T-helper 2 cell treated with Interferon-gamma antibody and Interleukin-4, amounts not matched to agents 100 ng/mL and 5 ng/mL, for 36 hours (primary cell): ENCODE measurements at regions not wholly inside any gene's neighbourhood (a gene's known extent, or its start where the extent isn't known, plus 50 kb on each side); places are given as distances from the start of the nearest gene placed in this dataset.
"Not testable (repeated sequence)": the region's sequence is repeated elsewhere in the genome, so short reads cannot be mapped to it uniquely, and the experiment has no call there.

ENCODE experiments used
- intact Hi-C: fragments of 100-400 bp; cut with micrococcal nuclease; formaldehyde crosslinking; loops from one replicate; pipeline ENCODE4 v1.15.1; 2023

DNA sequence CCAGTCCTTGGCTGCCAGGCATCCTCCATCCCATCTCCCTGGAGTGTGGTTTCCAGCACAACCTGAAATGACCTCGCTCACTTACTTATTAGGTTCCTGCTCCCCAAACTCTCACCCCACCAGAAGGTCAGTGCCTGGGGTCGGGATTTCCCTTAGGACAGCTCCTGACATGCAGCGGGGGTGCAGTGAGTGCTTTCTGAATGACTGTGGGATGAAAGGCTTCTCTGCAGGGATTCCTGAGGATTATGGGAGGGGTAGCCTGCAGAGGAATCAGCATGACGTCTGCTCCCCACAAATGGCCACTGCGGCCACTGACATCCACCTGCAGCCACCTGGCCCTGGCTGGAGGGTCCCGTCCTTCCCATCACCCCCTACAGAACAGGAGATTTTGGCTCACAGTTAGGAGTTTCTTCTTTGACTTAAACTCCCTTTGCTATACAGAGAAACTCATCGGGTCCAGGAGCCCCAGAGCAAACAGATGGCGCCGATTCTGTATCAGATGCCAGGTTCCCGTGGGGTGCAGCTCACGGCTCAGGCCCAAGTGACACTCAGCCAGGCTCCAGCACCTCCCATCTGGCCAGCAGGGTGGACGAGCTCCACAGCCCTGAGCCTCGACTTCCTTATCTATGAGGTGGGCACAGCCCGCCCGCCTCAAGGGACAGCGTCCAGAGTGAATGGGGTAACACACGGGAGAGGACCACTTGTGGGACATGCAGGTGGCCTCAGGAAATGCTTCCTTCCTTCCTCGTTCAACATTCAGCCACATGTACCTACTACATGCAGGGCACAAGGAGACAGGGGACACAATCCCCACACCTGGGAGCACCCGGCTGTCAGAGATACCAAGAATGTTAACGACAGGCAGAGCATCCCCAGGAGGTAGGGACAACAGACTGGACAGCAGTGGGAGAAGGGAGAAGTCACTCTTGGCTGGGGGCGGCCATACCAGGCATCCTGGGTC, 69.8 kb downstream of the RMI2 start:
- intact Hi-C loops: no loop called here

DNA sequence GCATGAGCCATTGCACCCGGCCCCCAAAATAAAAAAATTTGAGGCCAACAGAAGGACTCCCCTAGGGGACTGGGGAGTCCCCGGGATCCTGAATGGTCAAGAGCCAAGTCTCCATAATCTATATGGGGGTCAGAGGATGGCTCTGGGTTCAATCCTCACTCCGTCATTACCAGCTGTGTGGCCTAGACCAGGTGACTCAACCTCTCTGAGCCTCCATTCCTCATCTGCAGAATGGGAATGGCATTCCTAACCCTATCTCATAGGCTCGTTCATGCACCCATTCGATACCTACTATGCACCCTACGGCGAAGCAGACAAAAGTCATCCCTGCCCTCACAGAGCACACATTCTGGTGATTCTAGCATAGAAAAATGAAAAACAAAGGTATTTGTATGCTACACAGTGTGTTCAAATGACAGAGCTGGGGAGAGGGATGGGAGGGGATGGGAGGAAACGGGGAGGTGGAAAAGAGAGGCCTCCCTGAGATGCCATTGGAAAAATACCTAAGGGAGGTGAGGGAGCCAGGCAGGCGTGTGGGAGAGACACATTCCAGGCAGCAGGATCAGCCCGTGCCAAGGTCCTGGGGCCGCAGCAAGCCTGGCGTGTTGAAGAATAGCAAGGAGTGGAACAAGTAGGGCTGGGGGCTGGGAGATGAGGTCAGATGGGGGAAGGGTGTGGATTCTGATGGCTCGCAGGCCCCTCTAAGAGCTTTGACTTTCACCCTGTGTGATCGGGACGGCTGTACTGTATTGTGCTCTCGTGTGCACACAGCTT, 71.2 kb downstream of the RMI2 start:
- intact Hi-C loops: no loop called here

DNA sequence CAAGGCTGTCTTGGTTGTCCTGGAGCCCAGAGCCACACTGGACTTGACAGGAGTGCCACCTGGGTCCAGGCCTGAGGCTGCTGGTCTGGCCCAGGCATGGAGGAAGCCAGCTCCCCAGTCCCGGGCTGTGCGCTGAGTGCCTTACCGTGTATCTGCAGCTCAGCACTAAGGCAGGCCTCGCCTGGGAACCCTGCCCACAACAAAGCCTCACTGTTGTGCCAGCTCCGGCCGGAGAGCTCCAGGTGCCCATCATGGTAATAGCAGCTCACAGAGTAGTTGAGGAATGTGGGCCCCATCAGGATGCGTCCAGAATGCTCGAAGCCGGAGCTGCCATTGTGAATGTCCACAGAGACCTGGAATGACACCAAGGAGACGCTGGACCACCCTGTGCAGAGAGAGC, 72.2 kb downstream of the RMI2 start:
- intact Hi-C loops: no loop called here

DNA sequence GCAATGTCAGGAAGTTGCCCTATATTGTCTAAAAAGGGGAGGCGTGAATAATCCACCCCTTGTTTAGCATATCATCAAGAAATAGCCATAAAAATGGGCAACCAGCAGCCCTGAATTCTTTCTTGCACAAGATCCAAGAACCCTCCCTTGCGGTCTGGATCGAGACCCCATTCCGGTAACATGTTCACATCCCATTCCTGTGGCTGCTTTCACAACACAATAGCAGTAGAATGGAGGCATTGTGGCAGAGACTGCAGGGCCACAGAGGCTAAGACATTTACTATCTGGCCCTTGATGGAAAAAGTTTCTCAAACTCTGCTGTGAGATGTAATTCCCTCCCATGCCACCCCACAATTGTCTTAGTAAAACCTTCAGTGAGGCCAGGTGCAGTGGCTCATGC, 73.2 kb downstream of the RMI2 start:
- intact Hi-C loops: no loop called here

DNA sequence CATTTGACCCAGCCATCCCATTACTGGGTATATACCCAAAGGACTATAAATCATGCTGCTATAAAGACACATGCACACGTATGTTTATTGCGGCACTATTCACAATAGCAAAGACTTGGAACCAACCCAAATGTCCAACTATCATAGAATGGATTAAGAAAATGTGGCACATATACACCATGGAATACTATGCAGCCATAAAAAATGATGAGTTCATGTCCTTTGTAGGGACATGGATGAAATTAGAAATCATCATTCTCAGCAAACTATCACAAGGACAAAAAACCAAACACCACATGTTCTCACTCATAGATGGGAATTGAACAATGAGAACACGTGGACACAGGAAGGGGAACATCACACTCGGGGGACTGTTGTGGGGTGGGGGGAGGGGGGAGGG, 74.8 kb downstream of the RMI2 start:
- intact Hi-C loops: not testable (repeated sequence)

DNA sequence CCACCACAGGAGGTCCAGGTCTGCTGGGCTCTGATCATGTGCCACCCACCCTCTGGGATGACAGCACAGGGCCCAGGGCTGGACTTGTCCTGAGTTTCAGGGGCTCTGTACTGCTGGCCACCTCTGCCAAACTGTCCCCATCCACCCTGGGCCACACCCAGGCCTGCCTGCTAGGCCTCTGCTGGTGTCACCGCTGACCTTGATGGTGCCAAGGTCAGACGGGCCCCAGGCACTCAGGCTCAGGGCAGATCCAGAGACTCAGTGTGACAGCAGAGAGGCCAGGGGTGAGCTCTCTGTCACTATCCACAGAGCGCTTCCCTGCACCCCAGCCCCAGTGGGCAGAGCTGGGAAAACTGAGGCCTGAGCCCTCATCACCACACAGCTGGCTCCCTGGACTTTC, 75.6 kb downstream of the RMI2 start:
- intact Hi-C loops: no loop called here

DNA sequence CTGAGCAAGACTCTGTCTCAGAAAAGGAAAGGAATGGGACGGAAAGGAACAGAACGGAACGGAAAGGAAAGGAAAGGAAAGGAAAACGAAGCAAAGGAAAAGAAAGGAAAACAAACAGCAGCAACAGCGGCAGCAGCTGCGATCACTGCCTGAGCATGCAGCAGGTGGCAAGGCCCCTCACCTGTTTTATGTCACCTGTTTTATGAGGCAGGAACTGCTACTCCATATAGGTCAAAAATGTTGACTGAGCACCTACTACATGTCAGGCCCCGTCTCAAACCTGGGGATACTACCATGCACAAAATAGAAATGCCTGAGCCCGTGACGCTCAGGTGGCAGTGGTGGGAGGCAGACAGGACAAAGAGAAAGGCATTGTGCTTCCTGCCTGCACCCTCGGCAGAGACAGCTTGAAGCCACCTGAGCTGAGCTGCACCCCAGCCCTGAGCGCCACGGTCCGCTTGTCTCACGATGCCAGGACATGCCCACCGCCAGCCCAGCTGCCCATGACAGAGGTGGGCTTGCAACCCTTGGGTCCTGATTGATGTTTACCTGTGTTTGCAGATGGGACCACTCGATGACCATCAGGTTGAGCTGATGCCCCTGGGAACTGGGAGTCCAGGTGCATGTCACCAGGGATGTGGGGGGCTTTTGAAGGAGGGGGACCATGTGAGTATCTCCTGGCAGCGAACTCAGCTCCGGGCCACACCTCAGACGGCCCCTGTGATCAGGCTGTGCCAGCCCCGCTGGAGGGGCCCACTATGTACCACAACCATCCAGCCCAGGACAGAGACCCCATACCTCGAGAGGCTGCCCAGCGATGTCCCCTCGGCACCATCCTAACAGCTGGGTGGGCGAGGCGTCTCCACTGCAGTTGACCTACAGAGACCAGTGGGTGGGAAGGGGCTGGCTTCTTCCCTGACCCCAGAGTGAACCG, 77.4 kb downstream of the RMI2 start:
- intact Hi-C loops: no loop called here

DNA sequence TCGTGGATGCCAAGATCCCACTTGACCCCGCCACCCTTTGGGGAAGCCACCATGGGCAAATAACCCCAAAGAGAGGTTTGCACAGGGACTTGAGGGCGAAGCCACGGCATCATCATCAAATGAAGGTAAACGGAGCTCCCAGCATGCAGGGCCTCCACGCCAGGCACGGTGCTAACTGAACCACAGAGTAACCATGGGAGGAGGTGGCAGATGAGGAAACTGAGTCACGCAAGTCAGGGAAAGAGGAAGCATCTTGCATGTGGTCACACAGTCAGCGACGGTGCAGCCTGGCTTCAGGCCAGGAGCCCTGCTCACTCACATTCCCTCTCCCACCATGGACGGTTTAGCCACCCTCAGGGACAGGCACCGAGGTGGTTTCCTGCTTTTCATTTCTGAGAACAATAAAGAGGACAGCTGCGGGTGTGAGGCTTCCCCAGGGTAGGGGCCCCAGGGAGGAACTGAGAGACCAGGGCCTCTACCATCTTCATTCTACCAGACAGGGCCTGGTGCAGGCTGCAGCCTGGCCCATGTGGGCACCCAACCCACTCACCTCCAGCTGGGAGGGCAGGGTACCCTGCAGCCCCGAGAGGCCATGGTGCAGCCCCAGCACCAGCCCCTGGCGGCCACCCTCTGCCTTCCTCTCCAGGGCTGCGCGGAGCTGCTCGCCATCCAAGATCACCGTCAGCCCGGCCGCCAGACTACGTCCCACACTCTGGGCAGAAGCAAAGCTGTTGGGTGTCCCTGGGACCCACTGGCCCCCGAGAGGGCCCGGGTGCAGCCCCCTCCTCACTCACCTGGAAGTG, 78.3 kb downstream of the RMI2 start:
- intact Hi-C loops: no loop called here

DNA sequence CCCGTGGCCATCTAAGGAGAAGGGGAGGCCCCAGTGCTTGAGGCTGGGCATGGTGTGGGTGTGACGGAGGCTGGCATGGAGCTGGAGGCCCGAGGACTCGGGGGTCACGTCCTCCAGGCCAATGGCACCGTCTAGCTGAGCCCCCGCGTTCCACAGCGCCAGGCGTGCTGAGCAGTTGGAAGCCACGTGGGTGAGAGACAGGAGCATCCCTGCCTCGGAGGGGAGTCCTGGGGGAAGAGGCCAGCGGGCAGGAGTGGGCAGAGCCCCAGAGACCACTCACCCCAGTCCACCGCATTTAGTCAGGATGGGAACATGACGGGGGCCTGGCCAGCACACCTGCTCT, 78.8 kb downstream of the RMI2 start:
- intact Hi-C loops: no loop called here

DNA sequence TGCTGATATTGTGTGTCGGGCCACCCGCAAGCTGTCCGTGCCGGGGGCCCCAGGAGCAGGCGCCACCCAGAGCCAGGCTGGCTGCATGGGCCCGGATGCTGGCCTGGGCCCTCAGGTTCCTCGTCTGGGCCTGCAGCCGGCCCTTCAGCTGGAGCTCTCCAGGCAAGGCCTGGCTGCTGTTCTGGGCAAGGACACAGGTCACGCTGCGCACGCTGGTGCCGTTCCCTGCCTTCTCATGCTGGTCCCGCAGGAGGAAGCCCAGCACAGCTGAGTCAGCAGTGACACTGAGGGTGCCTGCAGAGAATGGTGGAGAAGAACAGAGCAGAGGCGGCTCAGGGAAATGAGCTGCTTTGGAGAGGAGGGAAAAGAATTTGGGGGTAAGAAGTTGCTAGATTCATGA, 79.9 kb downstream of the RMI2 start:
- intact Hi-C loops: no loop called here

DNA sequence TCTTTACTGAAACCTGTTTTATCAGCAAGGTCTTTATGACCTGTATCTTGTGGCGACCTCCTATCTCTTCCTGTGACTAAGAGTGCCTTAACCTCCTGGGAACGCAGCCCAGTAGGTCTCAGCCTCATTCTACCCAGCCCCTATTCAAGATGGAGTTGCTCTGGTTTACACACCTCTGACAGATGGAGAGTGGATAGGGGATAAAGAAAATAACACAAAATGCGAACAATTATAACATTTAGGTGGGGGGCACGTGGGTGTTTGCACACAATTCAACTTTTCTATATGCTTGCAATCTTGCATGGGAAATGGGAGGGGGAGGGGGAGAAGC, 83.3 kb downstream of the RMI2 start:
- intact Hi-C loops: no loop called here

DNA sequence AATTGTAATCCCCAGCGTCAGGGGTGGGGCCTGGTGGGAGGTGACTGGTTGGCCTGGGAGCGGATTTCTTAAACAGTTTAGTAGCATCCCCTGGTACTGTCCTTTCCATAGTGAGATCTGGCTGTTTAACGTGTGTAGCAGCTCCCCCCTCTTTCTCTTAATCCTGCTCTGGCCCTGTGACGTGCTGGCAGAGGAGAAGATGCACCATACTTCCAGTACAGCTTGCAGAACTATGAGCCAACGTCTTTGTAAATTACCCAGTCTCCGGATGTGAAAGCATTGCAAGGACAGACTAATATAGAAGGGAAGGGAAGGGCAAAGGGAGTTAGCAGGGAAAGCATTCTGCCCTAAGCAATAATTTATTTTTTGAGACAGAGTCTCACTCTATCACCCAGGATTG, 83.9 kb downstream of the RMI2 start:
- intact Hi-C loops: no loop called here

DNA sequence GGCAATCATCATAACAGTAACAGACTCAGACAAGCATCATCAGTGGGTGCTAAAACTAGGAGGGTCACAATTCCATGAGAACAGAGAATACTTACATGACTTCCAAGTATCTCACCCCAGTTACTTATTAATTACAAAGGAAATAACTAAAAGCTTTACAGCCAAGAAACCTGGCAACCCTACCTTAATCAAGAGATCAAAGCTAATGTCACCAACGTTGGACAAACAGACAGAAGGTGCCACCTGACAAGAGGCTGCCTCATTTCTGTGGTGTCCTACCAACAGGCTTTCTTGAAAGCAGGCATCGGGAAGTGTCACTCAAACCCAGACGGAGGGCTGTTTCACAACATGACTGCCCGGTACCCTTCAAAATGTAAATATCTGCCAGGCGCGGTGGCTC, 84.6 kb downstream of the RMI2 start:
- intact Hi-C loops: no loop called here

DNA sequence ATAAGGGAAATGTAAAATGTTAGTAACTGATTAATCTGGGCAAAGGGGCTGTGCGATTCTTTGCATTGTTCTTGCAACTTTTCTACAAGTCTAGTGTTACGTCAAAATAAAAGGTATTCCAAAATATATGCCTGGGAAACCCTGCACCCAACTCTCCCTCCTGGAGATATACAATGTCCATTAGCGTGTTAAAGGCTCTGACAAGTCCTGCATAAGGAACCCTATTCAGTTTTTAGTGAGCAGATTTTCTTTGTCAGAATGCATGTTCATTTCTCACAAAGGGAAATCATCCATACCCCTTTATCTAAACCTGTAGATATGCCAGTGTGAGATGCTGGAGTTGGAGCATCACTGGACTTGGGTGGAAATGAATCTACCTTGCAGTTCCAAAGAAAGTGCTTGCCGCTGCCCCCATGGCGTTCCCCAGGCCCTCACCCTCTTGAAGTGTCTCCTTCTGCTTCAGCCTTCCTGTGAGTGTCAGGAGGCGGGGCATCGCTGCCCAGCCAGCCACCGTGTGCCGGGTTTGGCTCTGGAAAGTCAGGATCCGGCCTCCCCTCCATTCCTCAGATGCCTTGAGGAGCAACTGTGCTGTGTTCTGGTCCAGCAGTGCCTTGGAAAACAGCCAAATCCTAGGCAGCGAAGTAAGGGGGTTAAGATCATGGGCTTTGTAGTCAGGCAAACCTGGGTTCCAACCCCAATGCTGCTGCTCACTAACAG, 85.5 kb downstream of the RMI2 start:
- intact Hi-C loops: no loop called here

DNA sequence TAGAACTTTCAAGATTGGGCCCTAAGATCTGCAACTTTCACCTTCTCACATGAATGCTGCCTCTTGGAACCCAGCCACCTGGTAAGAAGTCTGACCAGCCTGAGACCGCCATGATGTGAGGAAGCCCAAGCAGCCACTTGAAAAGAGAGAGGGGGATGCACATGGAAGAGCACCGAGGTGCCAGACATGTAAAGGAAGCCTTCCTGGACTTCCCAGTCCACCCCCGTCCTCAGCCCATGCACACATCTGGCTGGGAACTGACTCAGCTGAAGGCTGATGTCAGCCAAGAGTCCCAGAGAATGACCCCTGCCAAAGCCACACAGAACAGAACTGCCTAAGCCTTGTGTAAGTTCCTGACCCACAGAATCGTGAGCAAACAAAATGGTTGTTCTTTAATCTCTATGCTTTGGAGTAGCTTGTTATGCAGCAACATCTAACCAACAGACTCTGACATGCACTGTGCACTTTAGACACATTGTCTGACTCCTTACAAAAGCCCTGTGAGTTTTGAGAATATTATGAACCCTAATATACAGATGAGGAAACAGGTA, 86.7 kb downstream of the RMI2 start:
- intact Hi-C loops: no loop called here

DNA sequence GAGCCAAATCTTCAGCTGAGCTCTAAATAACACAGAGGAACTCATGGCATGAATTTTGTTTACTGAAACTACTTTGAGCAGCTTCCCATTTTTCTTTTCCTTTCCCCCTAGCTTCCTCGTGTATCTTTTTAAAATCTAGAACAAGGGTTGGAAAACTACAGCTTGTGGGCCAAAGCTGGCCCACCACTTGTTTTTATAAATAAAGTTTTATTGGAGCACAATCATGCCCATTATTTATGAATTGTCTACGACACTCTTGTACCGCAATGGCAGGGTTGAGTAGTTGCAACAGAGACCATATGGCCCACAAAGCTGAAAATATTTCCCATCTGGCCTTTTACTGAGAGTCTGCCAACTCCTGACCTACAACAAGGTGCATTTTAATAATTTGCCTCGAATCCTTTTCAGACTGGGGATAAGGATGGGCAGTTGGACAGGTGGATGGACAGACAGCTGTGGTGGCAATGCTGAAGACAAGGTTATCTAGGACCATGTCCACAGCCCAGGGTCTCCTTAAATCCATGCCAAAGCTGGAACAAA, 87.7 kb downstream of the RMI2 start:
- intact Hi-C loops: no loop called here

DNA sequence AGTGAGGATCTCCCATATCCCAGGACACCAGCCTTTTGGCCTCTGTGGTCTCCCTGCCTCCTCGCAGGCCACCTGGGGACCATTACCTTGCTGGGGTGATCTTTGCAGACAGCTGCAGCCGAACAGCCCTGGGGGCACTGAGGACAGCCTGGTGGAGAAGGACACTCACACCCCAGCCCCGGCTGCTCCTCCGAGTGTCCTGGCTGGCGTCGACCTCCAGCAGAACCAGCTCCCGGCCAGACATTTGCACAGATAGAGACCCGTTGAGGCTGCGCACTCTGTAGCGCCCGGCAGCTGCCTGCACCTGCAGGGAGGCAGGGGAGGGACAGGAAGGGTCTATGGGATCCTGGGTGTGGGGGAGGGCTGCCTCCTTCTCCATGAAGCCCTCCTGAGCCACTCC, 90.3 kb downstream of the RMI2 start:
- intact Hi-C loops: no loop called here

DNA sequence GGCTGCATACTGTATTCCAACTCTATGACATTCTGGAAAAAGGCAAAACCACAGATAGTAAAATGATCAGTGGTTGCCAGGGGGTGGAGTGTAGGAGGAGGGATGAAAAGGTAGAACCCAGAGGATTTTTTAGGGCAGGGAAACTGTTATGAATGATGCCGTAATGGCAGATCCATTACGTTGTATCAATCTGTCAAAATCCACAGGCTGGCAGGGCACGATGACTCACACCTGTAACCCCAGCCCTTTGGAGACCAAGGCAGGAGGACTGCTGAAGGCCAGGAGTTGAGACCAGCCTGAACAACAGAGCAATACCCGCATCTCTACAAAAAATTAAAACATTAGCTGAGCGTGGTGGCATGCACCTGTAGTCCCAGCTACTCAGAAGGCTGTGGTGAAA, 91.8 kb downstream of the RMI2 start:
- intact Hi-C loops: no loop called here

DNA sequence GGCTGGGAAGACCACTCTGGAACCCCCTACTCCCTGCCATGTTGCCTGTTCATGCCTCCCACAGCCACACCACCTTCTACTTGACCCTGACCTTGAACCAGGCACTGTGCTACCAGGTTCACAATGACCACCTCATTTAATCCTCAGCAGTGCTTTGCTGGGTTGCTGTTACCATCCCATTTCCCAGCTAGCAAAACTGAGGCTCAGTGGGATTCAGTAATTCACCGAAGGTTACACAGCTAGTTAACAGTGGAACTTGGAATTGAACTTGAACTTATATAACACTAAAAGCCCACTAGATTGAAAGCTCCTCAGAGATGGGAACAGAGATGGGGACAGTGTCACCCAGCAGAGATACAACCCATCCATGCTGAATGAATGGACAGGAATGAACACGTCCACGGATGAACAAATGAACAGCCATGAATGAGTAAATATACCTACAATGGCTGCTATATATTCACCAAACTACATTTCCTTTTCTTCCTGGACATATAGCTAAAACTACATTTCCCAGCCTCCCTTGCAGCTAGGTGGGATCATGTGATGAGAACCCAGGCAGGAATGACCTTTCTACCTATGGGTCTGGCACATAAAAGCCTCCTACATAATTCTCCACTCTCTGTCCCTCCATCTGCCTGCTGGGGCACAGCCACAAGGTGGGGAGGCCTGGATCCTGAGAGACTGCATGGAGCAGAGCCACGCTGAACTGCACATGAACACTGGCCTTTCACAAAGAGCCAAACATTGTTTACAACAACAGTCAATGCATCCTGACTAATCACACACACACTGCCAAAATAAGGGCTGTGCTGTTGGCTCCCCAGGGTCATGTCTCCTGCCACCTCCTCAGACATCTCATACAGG, 94.8 kb downstream of the RMI2 start:
- intact Hi-C loops: no loop called here
